CD4-positive, alpha-beta T cell treated with Interleukin-17A for 4 hours (primary cell): ENCODE measurements at regions not wholly inside any gene's neighbourhood (a gene's known extent, or its start where the extent isn't known, plus 50 kb on each side); places are given as distances from the start of the nearest gene placed in this dataset.
"Not testable (repeated sequence)": the region's sequence is repeated elsewhere in the genome, so short reads cannot be mapped to it uniquely, and the experiment has no call there.

Experiments
- DNase-seq: peaks from one replicate; pipeline ENCODE4 v3.0.0-alpha.2; 2020; ENCODE audit warnings: mixed read lengths

DNA sequence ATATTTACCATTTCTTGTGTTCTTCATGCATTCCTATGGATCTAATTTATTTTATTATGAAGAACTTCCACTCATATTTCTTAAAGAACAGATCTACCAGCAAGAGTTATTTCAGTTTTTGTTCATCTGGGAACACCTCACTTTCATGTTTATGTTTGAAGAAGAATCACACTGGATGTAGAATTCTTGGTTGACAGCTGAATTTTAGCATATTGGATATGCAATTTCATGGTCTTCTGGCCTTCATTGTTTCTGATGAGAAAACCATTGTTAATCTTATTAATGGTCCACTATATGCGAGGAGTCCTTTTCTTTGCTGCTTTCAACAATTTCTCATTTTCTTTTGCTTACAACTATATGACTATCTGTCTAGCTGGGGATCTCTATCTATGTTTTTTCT, 189.2 kb downstream of the UXS1 start:
- no peak for DNase-seq

GRCh38 chr2:105999211-105999989, 194.7 kb downstream of the UXS1 start:
- DNase-seq, result no peak

- DNase-seq, result no peak
Measured at GRCh38 chr2:105997711-105998110, 196.4 kb downstream of the UXS1 start.

GRCh38 chr2:105990624-105991023, 203.5 kb downstream of the UXS1 start:
- no peak for DNase-seq

GRCh38 chr2:105989803-105990202, 204.3 kb downstream of the UXS1 start:
- not testable (repeated sequence) for DNase-seq

DNA sequence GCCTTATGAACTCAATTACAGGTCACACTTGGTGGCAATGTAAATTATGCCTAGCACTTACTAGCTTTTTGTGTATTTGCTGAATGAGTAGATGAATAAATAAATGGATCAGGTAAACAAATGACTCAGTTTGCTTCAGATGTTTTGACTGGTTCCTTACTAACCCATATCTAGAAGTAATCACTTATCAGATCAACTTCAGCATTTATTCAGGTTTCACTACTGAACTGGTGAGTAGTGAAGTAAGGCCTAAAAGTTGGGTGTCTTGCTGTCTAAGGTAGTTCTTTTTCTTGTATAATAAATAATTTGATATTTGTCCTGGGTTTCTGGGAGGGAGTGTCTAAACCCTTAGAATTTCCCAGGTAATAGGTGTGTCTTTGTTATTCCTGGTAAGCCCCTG, 205.0 kb downstream of the UXS1 start:
- DNase-seq, result no peak

- no peak for DNase-seq
Measured at GRCh38 chr2:105977807-105978206, 216.3 kb downstream of the UXS1 start.

DNA sequence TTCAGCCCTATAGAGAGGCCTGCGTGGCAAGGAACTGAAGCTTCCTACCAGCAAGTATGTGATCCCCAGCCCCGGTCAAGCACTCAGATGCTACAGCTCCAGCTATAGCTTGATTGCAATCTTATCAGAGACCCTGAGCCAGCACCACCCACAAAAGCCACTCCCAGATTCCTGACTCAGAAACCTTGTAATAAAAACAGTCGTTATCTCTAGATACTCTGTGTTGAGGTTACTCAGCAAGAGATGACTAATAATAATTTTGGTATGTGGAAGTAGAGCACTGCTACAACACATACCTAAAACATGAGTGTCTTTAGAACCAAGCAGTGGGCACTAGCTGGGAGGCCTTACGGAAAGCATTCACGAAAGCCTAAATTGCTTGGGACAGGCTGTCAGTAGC, 216.9 kb downstream of the UXS1 start:
- peak; percentile 40 for DNase-seq

- DNase-seq, result peak; percentile 39
Measured at GRCh38 chr2:105974812-105975211, 219.3 kb downstream of the UXS1 start.

DNA sequence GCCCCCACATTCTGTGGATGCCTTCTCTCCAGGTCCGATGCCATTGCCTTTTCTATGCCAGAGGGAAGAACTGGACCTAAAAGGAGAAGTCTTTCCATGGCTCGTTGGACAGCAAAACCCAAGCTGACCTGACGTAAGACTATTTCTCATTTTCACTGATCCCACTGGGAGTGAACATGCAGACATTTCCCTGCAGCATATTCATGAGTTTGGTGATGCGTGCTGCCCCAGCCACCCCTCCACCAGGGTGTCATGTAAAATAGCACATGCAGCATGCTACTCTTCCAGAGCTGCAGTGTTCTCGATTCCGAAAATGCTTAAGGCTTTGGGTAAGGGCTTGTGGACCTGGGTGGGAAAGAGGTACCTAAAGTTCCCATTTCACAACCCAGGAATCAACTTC, 221.2 kb downstream of the UXS1 start:
- DNase-seq, result no peak

DNA sequence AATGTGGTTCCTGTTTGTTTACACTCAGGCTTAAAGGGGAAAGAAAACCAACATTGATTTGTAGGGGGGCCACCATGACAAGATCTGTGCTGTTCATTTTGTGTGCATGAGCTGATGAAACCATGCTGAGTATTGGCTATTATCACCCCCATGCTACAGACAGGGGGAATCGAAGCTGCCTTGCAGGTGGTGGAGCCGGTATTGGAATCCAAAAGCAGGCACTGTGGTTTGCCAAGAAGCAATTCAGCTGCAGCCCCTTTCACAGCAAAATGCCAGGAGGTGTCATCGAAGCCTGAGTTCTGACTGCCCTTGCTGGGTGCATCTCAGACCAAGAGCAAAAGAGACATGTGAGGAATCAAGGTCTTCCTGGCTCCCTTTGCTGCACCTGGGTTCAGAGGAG, 221.9 kb downstream of the UXS1 start:
- no peak for DNase-seq

GRCh38 chr2:105969552-105969951, 224.5 kb downstream of the UXS1 start:
- no peak for DNase-seq

- DNase-seq, result no peak
Measured at GRCh38 chr2:105962221-105962620, 217.5 kb downstream of the NCK2 start.

GRCh38 chr2:105961599-105962146, 217.0 kb downstream of the NCK2 start:
- DNase-seq, result no peak

- no peak for DNase-seq
Measured at GRCh38 chr2:105959357-105959756, 214.6 kb downstream of the NCK2 start.

DNA sequence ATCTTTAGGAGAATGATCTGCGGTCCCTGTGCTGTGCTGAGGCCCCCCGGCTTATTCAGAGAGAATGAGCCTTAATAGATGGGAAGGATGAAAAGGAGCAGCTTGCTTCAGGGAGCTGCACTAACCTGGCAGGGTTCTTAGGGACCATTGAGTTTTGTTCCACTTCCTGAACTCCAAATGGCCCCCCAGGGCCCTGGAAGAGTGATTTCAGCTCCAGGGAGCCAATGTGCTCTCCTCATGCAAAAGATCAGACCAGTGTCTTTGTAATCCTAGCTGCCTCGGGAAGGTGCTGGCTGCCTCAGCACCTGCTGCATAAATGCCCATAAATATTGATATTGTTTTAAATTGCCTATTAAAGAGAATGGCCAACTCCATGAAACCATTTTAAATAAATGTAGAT, 210.2 kb downstream of the NCK2 start:
- DNase-seq, result no peak

DNA sequence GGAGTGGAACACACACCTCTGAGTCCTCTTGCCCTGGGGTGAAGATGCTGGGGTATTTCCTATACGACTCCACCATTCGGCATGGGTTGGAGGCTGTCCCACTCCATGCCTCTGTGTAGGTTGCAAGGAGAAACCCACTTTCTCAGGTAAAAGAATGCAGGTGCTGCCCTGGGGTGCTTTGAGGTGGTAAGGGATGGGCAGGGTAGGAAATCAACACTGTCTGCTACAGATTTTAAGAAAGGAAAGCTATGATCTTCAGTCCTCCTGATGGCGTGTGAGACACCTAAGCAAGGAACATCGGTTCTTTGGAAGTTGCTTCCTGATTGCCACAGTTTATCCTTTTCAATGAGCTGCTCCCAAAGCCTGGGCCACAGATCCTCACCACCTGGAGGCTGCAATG, 209.2 kb downstream of the NCK2 start:
- DNase-seq, result peak; percentile 24

- DNase-seq, result no peak
Measured at GRCh38 chr2:105952131-105952530, 207.4 kb downstream of the NCK2 start.

DNA sequence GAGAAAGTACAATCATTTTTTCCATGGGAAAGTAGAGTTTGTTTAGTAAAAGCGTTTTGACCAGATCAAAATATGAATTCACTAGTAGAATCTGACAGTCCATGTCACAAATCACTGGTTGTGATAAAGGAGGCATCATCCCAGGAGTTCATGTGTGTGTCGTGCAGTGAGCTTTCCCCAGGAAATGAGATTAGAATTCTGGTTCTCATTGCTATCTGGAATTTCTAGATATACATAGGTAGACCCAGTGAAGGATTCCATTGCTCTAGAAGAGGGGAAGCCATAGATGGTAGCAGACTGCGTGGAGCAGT, 206.6 kb downstream of the NCK2 start:
- DNase-seq, result no peak

- peak; percentile 53 for DNase-seq
Measured at GRCh38 chr2:105950521-105951383, 206.0 kb downstream of the NCK2 start.

DNA sequence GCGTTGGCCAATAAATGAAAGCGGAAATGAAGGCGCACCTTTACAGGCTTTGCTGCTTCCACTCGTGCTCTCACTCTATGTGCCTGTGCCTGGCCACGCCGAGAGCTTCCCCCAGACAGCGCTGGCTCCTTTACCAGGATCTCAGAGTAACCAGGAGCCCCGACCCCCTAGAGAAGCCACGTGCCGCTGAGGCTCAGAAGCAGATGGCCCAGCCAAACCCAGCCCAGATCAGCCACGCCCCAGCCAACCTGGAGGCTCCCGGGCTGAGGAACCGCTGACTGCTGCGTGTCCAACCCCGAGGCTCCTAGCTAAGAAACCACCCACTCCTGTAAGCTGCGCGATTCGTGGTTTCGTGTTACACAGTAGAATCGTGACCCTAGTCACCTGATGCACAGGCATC, 199.3 kb downstream of the NCK2 start:
- no peak for DNase-seq
